ENCODE measurements at regions not wholly inside any gene's neighbourhood (a gene's known extent, or its start where the extent isn't known, plus 50 kb on each side); places are given as distances from the start of the nearest gene placed in this dataset.
"Not testable (repeated sequence)": the region's sequence is repeated elsewhere in the genome, so short reads cannot be mapped to it uniquely, and the experiment has no call there.

DNA sequence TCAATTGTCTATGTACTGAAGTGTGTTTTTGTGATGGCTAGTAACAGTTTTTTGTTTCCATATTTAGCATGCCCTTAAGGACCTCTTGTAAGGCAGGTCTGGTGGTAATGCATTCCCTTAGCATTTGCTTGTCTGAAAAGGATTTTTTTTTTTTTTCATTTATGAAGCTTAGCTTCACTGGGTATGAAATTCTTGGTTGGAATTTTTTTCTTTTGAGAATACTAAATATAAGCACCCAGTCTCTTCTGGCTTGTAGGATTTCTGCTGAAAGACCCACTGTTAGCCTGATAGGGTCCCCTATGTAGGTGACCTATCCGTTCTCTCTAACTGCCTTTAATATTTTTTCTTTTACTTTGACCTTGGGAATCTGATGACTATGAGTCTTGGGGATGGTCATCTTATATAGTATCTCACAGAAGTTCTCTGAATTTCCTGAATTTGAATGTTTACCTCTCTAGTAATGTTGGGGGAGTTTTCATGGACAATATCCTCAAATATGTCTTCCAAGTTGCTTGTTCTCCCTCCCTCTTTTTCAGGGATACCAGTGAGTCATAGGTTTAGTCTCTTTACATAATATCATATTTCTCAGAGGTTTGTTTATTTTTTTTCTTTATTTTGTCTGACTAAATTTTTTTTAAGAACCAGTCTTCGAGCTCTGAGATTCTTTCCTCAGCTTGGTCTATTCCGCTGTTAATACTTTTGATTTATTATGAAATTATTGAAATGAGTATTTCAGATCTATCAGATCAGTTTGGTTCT, 157.1 kb upstream of the PGRMC2 start:
- no peaks in the 10 kb centered on the region for H3K4me1 Mint-ChIP-seq (ENCODE audit: low read depth)
- DNase-seq (ENCODE audit: low spot score), result no peak
- H3K9me3 Mint-ChIP-seq, result peaks cover 10% of the 10 kb centered on the region
- intact Hi-C loops (cut with micrococcal nuclease), result no loop called here
- no peaks in the 10 kb centered on the region for H3K36me3 Mint-ChIP-seq (ENCODE audit: low read depth)
- no peaks in the 10 kb centered on the region for H3K27me3 Mint-ChIP-seq (ENCODE audit: low read depth)
- H3K4me3 Mint-ChIP-seq (ENCODE audit: low read depth), result no peak overlapping the region
- no peak overlapping the region for H3K27ac Mint-ChIP-seq

DNA sequence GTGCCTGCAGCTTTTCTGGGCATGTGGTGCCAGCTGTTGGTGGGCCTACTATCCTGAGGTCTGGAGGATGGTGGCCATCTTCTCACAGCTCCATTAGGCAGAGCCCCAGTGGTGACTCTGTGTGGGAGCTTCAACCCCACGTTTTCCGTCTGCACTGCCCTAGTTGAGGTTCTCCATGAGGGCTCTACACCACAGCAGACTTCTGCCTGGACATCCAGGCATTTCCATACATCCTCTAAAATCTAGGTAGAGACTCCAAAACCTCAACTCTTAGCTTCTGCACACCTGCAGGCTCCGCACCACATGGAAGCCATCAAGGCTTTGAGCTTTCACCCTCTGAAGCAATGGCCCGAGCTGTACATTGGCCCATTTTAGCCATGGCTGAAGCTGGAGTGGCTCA, 153.3 kb upstream of the PGRMC2 start:
- intact Hi-C loops (cut with micrococcal nuclease), result no loop called here
- H3K4me3 Mint-ChIP-seq (ENCODE audit: low read depth), result no peak overlapping the region
- no peaks in the 10 kb centered on the region for H3K36me3 Mint-ChIP-seq (ENCODE audit: low read depth)
- H3K4me1 Mint-ChIP-seq (ENCODE audit: low read depth), result no peaks in the 10 kb centered on the region
- H3K27ac Mint-ChIP-seq, result no peak overlapping the region
- no peaks in the 10 kb centered on the region for H3K27me3 Mint-ChIP-seq (ENCODE audit: low read depth)
- peaks cover 10% of the 10 kb centered on the region for H3K9me3 Mint-ChIP-seq
- no peak for DNase-seq (ENCODE audit: low spot score)

DNA sequence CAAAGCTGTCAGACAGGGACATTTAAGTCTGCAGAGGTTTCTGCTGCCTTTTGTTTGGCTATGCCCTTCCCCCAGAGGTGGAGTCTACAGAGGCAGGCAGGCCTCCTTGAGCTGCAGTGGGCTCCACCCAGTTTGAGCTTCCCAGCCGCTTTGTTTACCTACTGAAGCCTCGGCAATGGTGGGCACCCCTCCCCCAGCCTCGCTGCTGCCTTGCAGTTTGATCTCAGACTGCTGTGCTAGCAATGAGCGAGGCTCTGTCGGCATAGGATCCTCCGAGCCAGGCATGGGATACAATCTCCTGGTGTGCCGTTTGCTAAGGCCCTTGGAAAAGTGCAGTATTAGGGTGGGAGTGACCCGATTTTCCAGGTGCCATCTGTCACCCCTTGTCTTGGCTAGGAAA, 149.4 kb upstream of the PGRMC2 start:
- intact Hi-C loops (cut with micrococcal nuclease); H3K27ac Mint-ChIP-seq; H3K4me1 Mint-ChIP-seq (ENCODE audit: low read depth); H3K4me3 Mint-ChIP-seq (ENCODE audit: low read depth); H3K9me3 Mint-ChIP-seq; DNase-seq (ENCODE audit: low spot score); H3K27me3 Mint-ChIP-seq (ENCODE audit: low read depth); H3K36me3 Mint-ChIP-seq (ENCODE audit: low read depth): not testable (repeated sequence)

DNA sequence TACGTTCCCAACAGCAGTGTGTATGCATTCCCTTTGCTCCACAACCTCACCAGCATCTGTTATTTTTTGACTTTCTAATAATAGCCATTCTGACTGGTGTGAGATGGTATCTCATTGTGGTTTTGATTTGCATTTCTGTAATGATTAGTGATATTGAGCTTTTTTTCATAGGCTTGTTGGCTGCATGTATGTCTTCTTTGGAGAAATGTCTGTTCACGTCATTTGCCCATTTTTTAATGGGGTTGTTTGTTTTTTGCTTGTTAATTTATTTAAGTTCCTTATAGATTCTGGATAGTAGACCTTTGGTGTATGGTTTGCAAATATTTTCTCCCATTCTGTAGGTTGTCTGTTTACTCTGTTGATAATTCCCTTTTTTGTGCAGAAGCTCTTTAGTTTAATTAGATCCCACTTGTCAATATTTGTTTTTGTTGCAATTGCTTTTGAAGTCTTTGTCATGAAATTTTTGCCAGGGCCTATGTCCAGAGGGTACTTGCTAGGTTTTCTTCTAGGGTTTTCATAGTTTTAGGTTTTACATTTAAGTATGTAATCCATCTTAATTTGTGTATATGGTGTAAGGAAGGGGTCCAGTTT, 141.5 kb upstream of the PGRMC2 start:
- H3K4me1 Mint-ChIP-seq (ENCODE audit: low read depth); H3K9me3 Mint-ChIP-seq; intact Hi-C loops (cut with micrococcal nuclease); H3K36me3 Mint-ChIP-seq (ENCODE audit: low read depth); H3K27ac Mint-ChIP-seq; DNase-seq (ENCODE audit: low spot score); H3K27me3 Mint-ChIP-seq (ENCODE audit: low read depth); H3K4me3 Mint-ChIP-seq (ENCODE audit: low read depth): not testable (repeated sequence)

DNA sequence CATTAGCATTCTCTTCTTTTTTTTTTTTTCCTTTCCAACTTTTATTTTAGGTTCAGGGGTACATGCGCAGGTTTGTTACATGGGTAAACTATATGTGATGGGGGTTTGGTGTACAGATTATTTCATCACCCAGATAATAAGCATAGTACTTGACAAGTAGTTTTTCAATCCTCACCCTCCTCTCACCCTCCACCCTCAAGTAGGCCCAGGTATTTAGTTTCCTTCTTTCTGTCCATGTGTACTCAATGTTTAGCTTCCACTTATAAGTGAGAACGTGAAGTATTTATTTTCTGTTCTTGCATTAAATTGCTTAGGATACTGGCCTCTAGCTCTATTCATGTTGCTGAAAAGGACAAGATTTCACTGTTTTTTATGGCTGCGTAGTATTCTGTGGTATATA, 140.8 kb upstream of the PGRMC2 start:
- Mint-ChIP-seq H3K27ac (no peak overlapping the region), H3K36me3 (ENCODE audit: low read depth) (no peaks in the 10 kb centered on the region)

GRCh38 chr4:128427832-128428366, 140.3 kb upstream of the PGRMC2 start:
- Mint-ChIP-seq H3K27me3 (ENCODE audit: low read depth) (no peaks in the 10 kb centered on the region), H3K4me1 (ENCODE audit: low read depth) (no peaks in the 10 kb centered on the region), H3K9me3 (no peaks in the 10 kb centered on the region), H3K27ac (no peak overlapping the region), H3K36me3 (ENCODE audit: low read depth) (no peaks in the 10 kb centered on the region), H3K4me3 (ENCODE audit: low read depth) (no peak overlapping the region)
- no peak for DNase-seq (ENCODE audit: low spot score)
- intact Hi-C loops (cut with micrococcal nuclease), result no loop called here

More for the DNA sequence above, 140.8 kb upstream of the PGRMC2 start:
- DNase-seq (ENCODE audit: low spot score), result no peak
- H3K4me3 Mint-ChIP-seq (ENCODE audit: low read depth), result no peak overlapping the region
- no peaks in the 10 kb centered on the region for H3K9me3 Mint-ChIP-seq
- intact Hi-C loops (cut with micrococcal nuclease), result no loop called here
- no peaks in the 10 kb centered on the region for H3K27me3 Mint-ChIP-seq (ENCODE audit: low read depth)
- no peaks in the 10 kb centered on the region for H3K4me1 Mint-ChIP-seq (ENCODE audit: low read depth)

- no peak for DNase-seq (ENCODE audit: low spot score)
- Mint-ChIP-seq H3K9me3 (no peaks in the 10 kb centered on the region), H3K27ac (no peak overlapping the region), H3K4me3 (ENCODE audit: low read depth) (no peak overlapping the region), H3K36me3 (ENCODE audit: low read depth) (no peaks in the 10 kb centered on the region), H3K27me3 (ENCODE audit: low read depth) (no peaks in the 10 kb centered on the region), H3K4me1 (ENCODE audit: low read depth) (no peaks in the 10 kb centered on the region)
- intact Hi-C loops (cut with micrococcal nuclease), result no loop called here
Measured at GRCh38 chr4:128424527-128425497, 137.2 kb upstream of the PGRMC2 start.

GRCh38 chr4:128422296-128422695, 134.7 kb upstream of the PGRMC2 start:
- H3K4me3 Mint-ChIP-seq (ENCODE audit: low read depth); H3K36me3 Mint-ChIP-seq (ENCODE audit: low read depth); H3K27ac Mint-ChIP-seq; H3K27me3 Mint-ChIP-seq (ENCODE audit: low read depth); H3K4me1 Mint-ChIP-seq (ENCODE audit: low read depth); DNase-seq (ENCODE audit: low spot score); intact Hi-C loops (cut with micrococcal nuclease); H3K9me3 Mint-ChIP-seq: not testable (repeated sequence)

- intact Hi-C loops (cut with micrococcal nuclease), result no loop called here
- Mint-ChIP-seq H3K9me3 (no peaks in the 10 kb centered on the region), H3K4me1 (ENCODE audit: low read depth) (no peaks in the 10 kb centered on the region), H3K36me3 (ENCODE audit: low read depth) (no peaks in the 10 kb centered on the region), H3K27me3 (ENCODE audit: low read depth) (no peaks in the 10 kb centered on the region), H3K4me3 (ENCODE audit: low read depth) (no peak overlapping the region), H3K27ac (no peak overlapping the region)
- no peak for DNase-seq (ENCODE audit: low spot score)
Measured at GRCh38 chr4:128416921-128417320, 129.3 kb upstream of the PGRMC2 start.

DNA sequence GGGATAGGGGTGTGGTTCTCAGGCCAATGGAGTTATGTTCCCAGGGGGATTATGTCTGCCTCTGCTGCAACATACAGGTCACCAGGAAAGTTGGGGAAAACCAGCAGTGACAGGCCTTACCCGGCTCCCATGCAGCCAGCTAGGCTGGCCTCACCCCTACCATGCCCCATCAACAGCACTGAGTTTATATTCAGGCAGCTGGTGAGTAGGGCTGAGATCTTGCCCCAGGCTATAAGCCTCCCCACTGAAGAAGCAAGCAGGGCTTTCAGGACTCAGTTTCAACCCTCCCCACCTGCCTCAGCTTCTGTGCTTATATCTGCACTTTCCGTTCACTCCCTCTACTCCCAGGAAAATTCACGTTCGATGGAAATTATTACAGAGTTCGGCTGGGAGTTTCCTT, 122.4 kb upstream of the PGRMC2 start:
- H3K27ac Mint-ChIP-seq, result no peak overlapping the region

DNA sequence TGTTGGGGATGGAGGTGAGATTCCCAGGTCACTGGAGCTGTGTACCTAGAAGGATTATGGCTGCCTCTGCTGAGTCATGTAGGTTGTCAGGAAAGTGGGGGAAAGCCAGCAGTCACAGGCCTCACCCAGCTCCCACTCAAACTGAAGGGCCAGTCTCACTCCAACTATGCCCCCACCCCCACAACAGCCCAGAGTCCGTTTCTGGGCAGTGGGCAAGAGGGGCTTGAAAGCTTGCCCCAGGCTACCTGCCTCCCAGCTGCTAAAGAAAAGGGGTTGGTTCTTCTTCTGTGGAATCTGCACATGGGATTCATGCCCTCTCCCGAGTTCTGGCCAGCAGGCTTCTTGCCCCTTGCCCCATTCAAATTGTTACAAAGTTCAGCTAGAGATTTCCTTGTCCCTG, 116.0 kb upstream of the PGRMC2 start:
- H3K4me3 Mint-ChIP-seq (ENCODE audit: low read depth), result no peak overlapping the region
- H3K9me3 Mint-ChIP-seq, result peaks cover 6% of the 10 kb centered on the region
- no peak for DNase-seq (ENCODE audit: low spot score)
- H3K27ac Mint-ChIP-seq, result no peak overlapping the region
- H3K4me1 Mint-ChIP-seq (ENCODE audit: low read depth), result no peaks in the 10 kb centered on the region
- H3K27me3 Mint-ChIP-seq (ENCODE audit: low read depth), result no peaks in the 10 kb centered on the region
- no peaks in the 10 kb centered on the region for H3K36me3 Mint-ChIP-seq (ENCODE audit: low read depth)
- intact Hi-C loops (cut with micrococcal nuclease), result no loop called here

More for the DNA sequence above, 122.4 kb upstream of the PGRMC2 start:
- Mint-ChIP-seq H3K4me1 (ENCODE audit: low read depth) (no peaks in the 10 kb centered on the region), H3K36me3 (ENCODE audit: low read depth) (no peaks in the 10 kb centered on the region), H3K9me3 (no peaks in the 10 kb centered on the region), H3K27me3 (ENCODE audit: low read depth) (no peaks in the 10 kb centered on the region), H3K4me3 (ENCODE audit: low read depth) (no peak overlapping the region)
- intact Hi-C loops (cut with micrococcal nuclease), result no loop called here
- no peak for DNase-seq (ENCODE audit: low spot score)

- Mint-ChIP-seq H3K27me3 (ENCODE audit: low read depth) (no peaks in the 10 kb centered on the region), H3K27ac (no peak overlapping the region), H3K9me3 (no peaks in the 10 kb centered on the region), H3K4me3 (ENCODE audit: low read depth) (no peak overlapping the region), H3K4me1 (ENCODE audit: low read depth) (no peaks in the 10 kb centered on the region), H3K36me3 (ENCODE audit: low read depth) (no peaks in the 10 kb centered on the region)
- intact Hi-C loops (cut with micrococcal nuclease), result no loop called here
- no peak for DNase-seq (ENCODE audit: low spot score)
Measured at GRCh38 chr4:128394778-128395177, 107.2 kb upstream of the PGRMC2 start.

Data from activated T-helper 2 cell treated with anti-CD3 and anti-CD28 coated beads, Interferon-gamma antibody, Interleukin-2, Interleukin-4, amounts not matched to agents 10 μg/mL and 5 μg/mL and 100 μg/mL, durations not matched to agents 14 hours and 24 hours and 36 hours (primary cell).